ENCODE measurements at regions not wholly inside any gene's neighbourhood (a gene's known extent, or its start where the extent isn't known, plus 50 kb on each side); places are given as distances from the start of the nearest gene placed in this dataset.

- TF ChIP-seq CHD4 (IDR thresholded peaks at IDR 0.05), result no peak
- no peak for TF ChIP-seq NRF1 (conservative IDR thresholded peaks at IDR 0.05; ENCODE audit: low read depth, low read length)
- TF ChIP-seq, protein P1, sequence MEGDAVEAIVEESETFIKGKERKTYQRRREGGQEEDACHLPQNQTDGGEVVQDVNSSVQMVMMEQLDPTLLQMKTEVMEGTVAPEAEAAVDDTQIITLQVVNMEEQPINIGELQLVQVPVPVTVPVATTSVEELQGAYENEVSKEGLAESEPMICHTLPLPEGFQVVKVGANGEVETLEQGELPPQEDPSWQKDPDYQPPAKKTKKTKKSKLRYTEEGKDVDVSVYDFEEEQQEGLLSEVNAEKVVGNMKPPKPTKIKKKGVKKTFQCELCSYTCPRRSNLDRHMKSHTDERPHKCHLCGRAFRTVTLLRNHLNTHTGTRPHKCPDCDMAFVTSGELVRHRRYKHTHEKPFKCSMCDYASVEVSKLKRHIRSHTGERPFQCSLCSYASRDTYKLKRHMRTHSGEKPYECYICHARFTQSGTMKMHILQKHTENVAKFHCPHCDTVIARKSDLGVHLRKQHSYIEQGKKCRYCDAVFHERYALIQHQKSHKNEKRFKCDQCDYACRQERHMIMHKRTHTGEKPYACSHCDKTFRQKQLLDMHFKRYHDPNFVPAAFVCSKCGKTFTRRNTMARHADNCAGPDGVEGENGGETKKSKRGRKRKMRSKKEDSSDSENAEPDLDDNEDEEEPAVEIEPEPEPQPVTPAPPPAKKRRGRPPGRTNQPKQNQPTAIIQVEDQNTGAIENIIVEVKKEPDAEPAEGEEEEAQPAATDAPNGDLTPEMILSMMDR (IDR thresholded peaks at IDR 0.05 in 2 of 3, conservative IDR thresholded peaks at IDR 0.05 in 1 of 3; ENCODE audit: control insufficient read depth in 2 of 3, extremely low read depth in 1 of 3, insufficient read depth in 1 of 3, low read depth in 3 of 3, low read length in 3 of 3), result no peak
- no peak for TF ChIP-seq ASH2L (IDR thresholded peaks at IDR 0.05; ENCODE audit: borderline replicate concordance, low read depth)
- no peak for TF ChIP-seq CHD2 (IDR thresholded peaks at IDR 0.05; ENCODE audit: borderline replicate concordance, low read depth, low read length)
- TF ChIP-seq RBBP5 (conservative IDR thresholded peaks at IDR 0.05), result no peak
- no peak for TF ChIP-seq POLR2AphosphoS5 (IDR thresholded peaks at IDR 0.05; ENCODE audit: low read length)
Measured at GRCh38 chr2:12959935-12960334, 243.2 kb downstream of the TRIB2 start.
